ENCODE measurements at regions not wholly inside any gene's neighbourhood (a gene's known extent, or its start where the extent isn't known, plus 50 kb on each side); places are given as distances from the start of the nearest gene placed in this dataset.

DNA sequence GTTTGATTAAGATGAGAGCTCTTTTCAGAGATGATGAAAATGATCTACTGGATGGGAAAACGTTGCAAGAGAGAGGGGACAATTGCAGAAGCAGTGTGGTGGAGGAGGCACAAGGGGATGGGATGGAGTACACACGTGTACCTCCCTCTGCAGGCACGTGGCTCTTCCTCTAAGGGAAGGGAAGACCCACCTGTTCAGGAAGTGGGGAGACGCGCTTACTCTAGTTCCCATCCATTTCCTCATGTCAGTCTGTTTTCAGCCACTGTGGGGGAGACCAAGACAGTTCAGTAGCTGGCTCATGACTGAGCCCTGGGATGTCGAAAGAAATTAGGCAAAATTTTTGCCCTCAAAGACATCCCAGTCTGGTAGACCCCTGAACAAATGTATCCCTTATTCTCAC lies 619.2 kb upstream of the CLINT1 start:
- H3K4me2 ChIP-seq (ENCODE audit: low read depth, low read length): no peak overlapping the region
- no peaks in the 10 kb centered on the region for H3K9me3 ChIP-seq (replicated peaks; ENCODE audit: insufficient read depth, low read length)
- H3K4me1 ChIP-seq (ENCODE audit: low read length): no peaks in the 10 kb centered on the region
- no peak overlapping the region for H2AFZ ChIP-seq (ENCODE audit: low read length)
- no peaks in the 10 kb centered on the region for H3K79me2 ChIP-seq (ENCODE audit: low read length)
- no peak overlapping the region for H3K27ac ChIP-seq (ENCODE audit: low read length)
- no peak for DNase-seq
- no peak overlapping the region for H3K4me3 ChIP-seq (ENCODE audit: low read length)
- H3F3A ChIP-seq (ENCODE audit: insufficient read depth, low read length): no peaks in the 10 kb centered on the region
- TF ChIP-seq, protein P1, sequence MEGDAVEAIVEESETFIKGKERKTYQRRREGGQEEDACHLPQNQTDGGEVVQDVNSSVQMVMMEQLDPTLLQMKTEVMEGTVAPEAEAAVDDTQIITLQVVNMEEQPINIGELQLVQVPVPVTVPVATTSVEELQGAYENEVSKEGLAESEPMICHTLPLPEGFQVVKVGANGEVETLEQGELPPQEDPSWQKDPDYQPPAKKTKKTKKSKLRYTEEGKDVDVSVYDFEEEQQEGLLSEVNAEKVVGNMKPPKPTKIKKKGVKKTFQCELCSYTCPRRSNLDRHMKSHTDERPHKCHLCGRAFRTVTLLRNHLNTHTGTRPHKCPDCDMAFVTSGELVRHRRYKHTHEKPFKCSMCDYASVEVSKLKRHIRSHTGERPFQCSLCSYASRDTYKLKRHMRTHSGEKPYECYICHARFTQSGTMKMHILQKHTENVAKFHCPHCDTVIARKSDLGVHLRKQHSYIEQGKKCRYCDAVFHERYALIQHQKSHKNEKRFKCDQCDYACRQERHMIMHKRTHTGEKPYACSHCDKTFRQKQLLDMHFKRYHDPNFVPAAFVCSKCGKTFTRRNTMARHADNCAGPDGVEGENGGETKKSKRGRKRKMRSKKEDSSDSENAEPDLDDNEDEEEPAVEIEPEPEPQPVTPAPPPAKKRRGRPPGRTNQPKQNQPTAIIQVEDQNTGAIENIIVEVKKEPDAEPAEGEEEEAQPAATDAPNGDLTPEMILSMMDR (IDR thresholded peaks at IDR 0.05; ENCODE audit: low read length): no peak
- TF ChIP-seq EZH2phosphoT487 (IDR thresholded peaks at IDR 0.05; ENCODE audit: low read length) (no peak), EZH2 (optimal IDR thresholded peaks at IDR 0.05; ENCODE audit: low read depth, low read length) (no peak)
- no peaks in the 10 kb centered on the region for H3K9me2 ChIP-seq (replicated peaks; ENCODE audit: insufficient read depth, low read length)
- no peaks in the 10 kb centered on the region for H3K36me3 ChIP-seq (replicated peaks; ENCODE audit: insufficient read depth, low read length)
- H3K9ac ChIP-seq (ENCODE audit: low read length): no peak overlapping the region
- no peaks in the 10 kb centered on the region for H4K20me1 ChIP-seq (ENCODE audit: insufficient read depth, low read length)
- H3K27me3 ChIP-seq (replicated peaks; ENCODE audit: insufficient read depth, low read length): no peaks in the 10 kb centered on the region

- Histone ChIP-seq H3K4me2 (ENCODE audit: low read depth, low read length) (no peak overlapping the region), H3K9ac (ENCODE audit: low read length) (no peak overlapping the region), H2AFZ (ENCODE audit: low read length) (no peak overlapping the region), H3K36me3 (replicated peaks; ENCODE audit: insufficient read depth, low read length) (no peaks in the 10 kb centered on the region), H3K4me1 (ENCODE audit: low read length) (no peaks in the 10 kb centered on the region), H3K9me3 (replicated peaks; ENCODE audit: insufficient read depth, low read length) (no peaks in the 10 kb centered on the region), H3F3A (ENCODE audit: insufficient read depth, low read length) (no peaks in the 10 kb centered on the region), H3K27me3 (replicated peaks; ENCODE audit: insufficient read depth, low read length) (no peaks in the 10 kb centered on the region), H3K4me3 (ENCODE audit: low read length) (no peak overlapping the region), H3K79me2 (ENCODE audit: low read length) (no peaks in the 10 kb centered on the region), H4K20me1 (ENCODE audit: insufficient read depth, low read length) (no peaks in the 10 kb centered on the region), H3K27ac (ENCODE audit: low read length) (no peak overlapping the region), H3K9me2 (replicated peaks; ENCODE audit: insufficient read depth, low read length) (no peaks in the 10 kb centered on the region)
- no peak for DNase-seq
- no peak for TF ChIP-seq EZH2phosphoT487 (IDR thresholded peaks at IDR 0.05; ENCODE audit: low read length)
- TF ChIP-seq, protein P1 (IDR thresholded peaks at IDR 0.05; ENCODE audit: low read length): no peak
- TF ChIP-seq EZH2 (optimal IDR thresholded peaks at IDR 0.05; ENCODE audit: low read depth, low read length): no peak
These were observed 618.3 kb upstream of the CLINT1 start for GRCh38 chr5:158477214-158477613.

- H3K36me3 ChIP-seq (replicated peaks; ENCODE audit: insufficient read depth, low read length): no peaks in the 10 kb centered on the region
- H3K4me3 ChIP-seq (ENCODE audit: low read length): no peak overlapping the region
- no peak overlapping the region for H3K27ac ChIP-seq (ENCODE audit: low read length)
- H3K4me1 ChIP-seq (ENCODE audit: low read length): no peaks in the 10 kb centered on the region
- no peak overlapping the region for H3K4me2 ChIP-seq (ENCODE audit: low read depth, low read length)
- no peak overlapping the region for H2AFZ ChIP-seq (ENCODE audit: low read length)
- no peaks in the 10 kb centered on the region for H4K20me1 ChIP-seq (ENCODE audit: insufficient read depth, low read length)
- DNase-seq: no peak
- H3K79me2 ChIP-seq (ENCODE audit: low read length): no peaks in the 10 kb centered on the region
- no peaks in the 10 kb centered on the region for H3K9me3 ChIP-seq (replicated peaks; ENCODE audit: insufficient read depth, low read length)
- no peak overlapping the region for H3K9ac ChIP-seq (ENCODE audit: low read length)
- H3F3A ChIP-seq (ENCODE audit: insufficient read depth, low read length): no peaks in the 10 kb centered on the region
- TF ChIP-seq EZH2phosphoT487 (IDR thresholded peaks at IDR 0.05; ENCODE audit: low read length): no peak
- no peak for TF ChIP-seq EZH2 (optimal IDR thresholded peaks at IDR 0.05; ENCODE audit: low read depth, low read length)
- TF ChIP-seq, protein P1 (IDR thresholded peaks at IDR 0.05; ENCODE audit: low read length): no peak
- no peaks in the 10 kb centered on the region for H3K9me2 ChIP-seq (replicated peaks; ENCODE audit: insufficient read depth, low read length)
- no peaks in the 10 kb centered on the region for H3K27me3 ChIP-seq (replicated peaks; ENCODE audit: insufficient read depth, low read length)
These were observed 614.2 kb upstream of the CLINT1 start for GRCh38 chr5:158473016-158473635.

Data from MM.1S (cell line).